Neural cell (in vitro differentiated cells): ENCODE measurements at regions not wholly inside any gene's neighbourhood (a gene's known extent, or its start where the extent isn't known, plus 50 kb on each side); places are given as distances from the start of the nearest gene placed in this dataset.

ENCODE experiments used
- EP300 ChIP-seq: fragments of 450-650 bp; conservative IDR thresholded peaks from 2 replicates; pipeline ENCODE4 v1.6.1; 2014; ENCODE audit warnings: antibody characterized with exemption, mild to moderate bottlenecking, moderate library complexity; ENCODE audit not compliant: poor library complexity, severe bottlenecking
- EZH2 ChIP-seq: fragments of 200-600, 300-800 bp; shearing (Covaris generic), sonication (generic); IDR thresholded peaks from 2 replicates; pipeline ENCODE4 v1.6.1; 2014; ENCODE audit warnings: antibody characterized with exemption, low read length, borderline replicate concordance, mild to moderate bottlenecking; ENCODE audit not compliant: insufficient read depth, poor library complexity, severe bottlenecking
- SMC3 ChIP-seq: fragments of 450-650 bp; conservative IDR thresholded peaks from 2 replicates; pipeline ENCODE4 v1.6.1; 2014; ENCODE audit warnings: antibody characterized with exemption, mild to moderate bottlenecking, moderate library complexity; ENCODE audit not compliant: poor library complexity
- TF ChIP-seq, protein P1 (sequence below): fragments of 450-650 bp; IDR thresholded peaks from 2 replicates; pipeline ENCODE4 v1.5.1; 2014; ENCODE audit warnings: antibody characterized with exemption, mild to moderate bottlenecking, moderate library complexity; ENCODE audit not compliant: poor library complexity, severe bottlenecking
- TF ChIP-seq, protein P2 (sequence below): IDR thresholded peaks from 2 replicates; pipeline ENCODE4 v1.6.1; 2012; ENCODE audit warnings: borderline replicate concordance

- TF ChIP-seq, protein P1, sequence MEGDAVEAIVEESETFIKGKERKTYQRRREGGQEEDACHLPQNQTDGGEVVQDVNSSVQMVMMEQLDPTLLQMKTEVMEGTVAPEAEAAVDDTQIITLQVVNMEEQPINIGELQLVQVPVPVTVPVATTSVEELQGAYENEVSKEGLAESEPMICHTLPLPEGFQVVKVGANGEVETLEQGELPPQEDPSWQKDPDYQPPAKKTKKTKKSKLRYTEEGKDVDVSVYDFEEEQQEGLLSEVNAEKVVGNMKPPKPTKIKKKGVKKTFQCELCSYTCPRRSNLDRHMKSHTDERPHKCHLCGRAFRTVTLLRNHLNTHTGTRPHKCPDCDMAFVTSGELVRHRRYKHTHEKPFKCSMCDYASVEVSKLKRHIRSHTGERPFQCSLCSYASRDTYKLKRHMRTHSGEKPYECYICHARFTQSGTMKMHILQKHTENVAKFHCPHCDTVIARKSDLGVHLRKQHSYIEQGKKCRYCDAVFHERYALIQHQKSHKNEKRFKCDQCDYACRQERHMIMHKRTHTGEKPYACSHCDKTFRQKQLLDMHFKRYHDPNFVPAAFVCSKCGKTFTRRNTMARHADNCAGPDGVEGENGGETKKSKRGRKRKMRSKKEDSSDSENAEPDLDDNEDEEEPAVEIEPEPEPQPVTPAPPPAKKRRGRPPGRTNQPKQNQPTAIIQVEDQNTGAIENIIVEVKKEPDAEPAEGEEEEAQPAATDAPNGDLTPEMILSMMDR: no peak
- TF ChIP-seq EP300: no peak
- TF ChIP-seq EZH2: no peak
- TF ChIP-seq, protein P2, sequence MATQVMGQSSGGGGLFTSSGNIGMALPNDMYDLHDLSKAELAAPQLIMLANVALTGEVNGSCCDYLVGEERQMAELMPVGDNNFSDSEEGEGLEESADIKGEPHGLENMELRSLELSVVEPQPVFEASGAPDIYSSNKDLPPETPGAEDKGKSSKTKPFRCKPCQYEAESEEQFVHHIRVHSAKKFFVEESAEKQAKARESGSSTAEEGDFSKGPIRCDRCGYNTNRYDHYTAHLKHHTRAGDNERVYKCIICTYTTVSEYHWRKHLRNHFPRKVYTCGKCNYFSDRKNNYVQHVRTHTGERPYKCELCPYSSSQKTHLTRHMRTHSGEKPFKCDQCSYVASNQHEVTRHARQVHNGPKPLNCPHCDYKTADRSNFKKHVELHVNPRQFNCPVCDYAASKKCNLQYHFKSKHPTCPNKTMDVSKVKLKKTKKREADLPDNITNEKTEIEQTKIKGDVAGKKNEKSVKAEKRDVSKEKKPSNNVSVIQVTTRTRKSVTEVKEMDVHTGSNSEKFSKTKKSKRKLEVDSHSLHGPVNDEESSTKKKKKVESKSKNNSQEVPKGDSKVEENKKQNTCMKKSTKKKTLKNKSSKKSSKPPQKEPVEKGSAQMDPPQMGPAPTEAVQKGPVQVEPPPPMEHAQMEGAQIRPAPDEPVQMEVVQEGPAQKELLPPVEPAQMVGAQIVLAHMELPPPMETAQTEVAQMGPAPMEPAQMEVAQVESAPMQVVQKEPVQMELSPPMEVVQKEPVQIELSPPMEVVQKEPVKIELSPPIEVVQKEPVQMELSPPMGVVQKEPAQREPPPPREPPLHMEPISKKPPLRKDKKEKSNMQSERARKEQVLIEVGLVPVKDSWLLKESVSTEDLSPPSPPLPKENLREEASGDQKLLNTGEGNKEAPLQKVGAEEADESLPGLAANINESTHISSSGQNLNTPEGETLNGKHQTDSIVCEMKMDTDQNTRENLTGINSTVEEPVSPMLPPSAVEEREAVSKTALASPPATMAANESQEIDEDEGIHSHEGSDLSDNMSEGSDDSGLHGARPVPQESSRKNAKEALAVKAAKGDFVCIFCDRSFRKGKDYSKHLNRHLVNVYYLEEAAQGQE: no peak
- TF ChIP-seq SMC3: no peak
Measured at GRCh38 chr9:80086386-80086785, 514.6 kb downstream of the TLE4 start.
